ENCODE measurements at regions not wholly inside any gene's neighbourhood (a gene's known extent, or its start where the extent isn't known, plus 50 kb on each side); places are given as distances from the start of the nearest gene placed in this dataset.
"Not testable (repeated sequence)": the region's sequence is repeated elsewhere in the genome, so short reads cannot be mapped to it uniquely, and the experiment has no call there.

- DNase-seq (ENCODE audit: low read depth in 2 of 2), result not testable (repeated sequence)
These were observed 59.6 kb upstream of the DMRTB1 start for GRCh38 chr1:53399370-53400133.

- no peak for DNase-seq (ENCODE audit: low read depth in 2 of 2)
These were observed 58.2 kb upstream of the DMRTB1 start for GRCh38 chr1:53400761-53401674.

- no peak for DNase-seq (ENCODE audit: low read depth in 2 of 2)
These were observed 57.1 kb upstream of the DMRTB1 start for GRCh38 chr1:53401813-53402745.

- no peak for DNase-seq (ENCODE audit: low read depth in 2 of 2)
These were observed 56.1 kb upstream of the DMRTB1 start for GRCh38 chr1:53402891-53403655.

- no peak for DNase-seq (ENCODE audit: low read depth in 2 of 2)
These were observed 53.5 kb upstream of the DMRTB1 start for GRCh38 chr1:53405737-53406136.

- DNase-seq (ENCODE audit: low read depth in 2 of 2), result no peak
These were observed 52.5 kb upstream of the DMRTB1 start for GRCh38 chr1:53406551-53407235.

- DNase-seq (ENCODE audit: low read depth in 2 of 2), result no peak
These were observed 51.0 kb upstream of the DMRTB1 start for GRCh38 chr1:53408013-53408754.

- DNase-seq (ENCODE audit: low read depth in 2 of 2), result no peak
These were observed 50.5 kb upstream of the DMRTB1 start for GRCh38 chr1:53408755-53409129.

GRCh38 chr1:53409233-53409632, 50.0 kb upstream of the DMRTB1 start:
- DNase-seq (ENCODE audit: low read depth in 2 of 2), result no peak

All from stimulated activated CD4-positive, alpha-beta T cell treated with anti-CD3 and anti-CD28 coated beads, Interleukin-1b, Interleukin-23, amount 100 ng/mL, for 4 hours (primary cell).